Body of pancreas (tissue), 4 donors: ENCODE measurements at regions not wholly inside any gene's neighbourhood (a gene's known extent, or its start where the extent isn't known, plus 50 kb on each side); places are given as distances from the start of the nearest gene placed in this dataset.

ENCODE experiments used
- POLR2A ChIP-seq, 3 donors: fragments of 450-650 bp; IDR thresholded peaks; one replicate each; pipeline ENCODE4 v1.6.1; 2016; ENCODE audit warnings: antibody characterized with exemption in 3 of 3, mild to moderate bottlenecking in 2 of 3
- TF ChIP-seq, protein P1 (sequence below), 7 experiments: fragments of 450-650 bp in 4 of 7; fragments of 200-600 bp in 3 of 7; sonication (generic) in 3 of 7; IDR thresholded peaks; one replicate each; pipeline ENCODE4 v1.5.1; 2016 to 2019; ENCODE audit warnings: antibody characterized with exemption in 7 of 7

DNA sequence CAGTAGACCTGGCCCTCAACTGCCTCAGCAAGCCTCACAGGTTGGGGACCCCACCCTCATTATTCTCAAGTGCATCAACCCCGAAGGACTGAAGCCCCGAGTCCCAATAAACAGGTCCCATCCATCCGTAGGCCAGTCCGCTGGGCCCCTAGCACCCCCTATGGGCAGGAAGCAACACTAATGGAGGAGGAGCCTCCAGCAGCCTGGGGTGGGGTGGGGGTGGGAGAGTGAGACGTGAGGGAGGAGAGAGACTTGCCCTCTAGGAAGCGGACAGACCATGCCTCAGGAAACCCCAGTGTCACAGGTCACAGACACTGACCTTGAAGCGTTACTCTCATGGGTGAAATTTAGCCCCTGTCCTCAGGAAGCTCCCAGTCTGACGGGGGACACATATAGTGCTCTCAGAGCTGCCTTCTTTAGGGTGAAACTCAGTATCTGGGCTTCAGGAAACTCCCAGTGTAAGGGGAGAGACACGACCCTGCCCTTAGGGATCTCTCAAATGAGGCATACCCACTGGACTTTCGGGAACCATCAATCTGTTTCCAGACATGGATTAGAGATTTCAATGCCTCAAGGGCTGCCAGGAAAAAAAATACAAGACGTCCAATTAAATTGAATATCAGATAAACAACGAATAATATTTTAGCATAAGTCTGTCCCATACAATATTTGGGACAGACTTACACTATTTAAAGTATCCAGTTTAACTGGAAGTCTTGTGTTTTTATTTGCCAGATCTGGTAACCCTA is 125.8 kb downstream of the MRPL14 start:
- TF ChIP-seq, protein P1, sequence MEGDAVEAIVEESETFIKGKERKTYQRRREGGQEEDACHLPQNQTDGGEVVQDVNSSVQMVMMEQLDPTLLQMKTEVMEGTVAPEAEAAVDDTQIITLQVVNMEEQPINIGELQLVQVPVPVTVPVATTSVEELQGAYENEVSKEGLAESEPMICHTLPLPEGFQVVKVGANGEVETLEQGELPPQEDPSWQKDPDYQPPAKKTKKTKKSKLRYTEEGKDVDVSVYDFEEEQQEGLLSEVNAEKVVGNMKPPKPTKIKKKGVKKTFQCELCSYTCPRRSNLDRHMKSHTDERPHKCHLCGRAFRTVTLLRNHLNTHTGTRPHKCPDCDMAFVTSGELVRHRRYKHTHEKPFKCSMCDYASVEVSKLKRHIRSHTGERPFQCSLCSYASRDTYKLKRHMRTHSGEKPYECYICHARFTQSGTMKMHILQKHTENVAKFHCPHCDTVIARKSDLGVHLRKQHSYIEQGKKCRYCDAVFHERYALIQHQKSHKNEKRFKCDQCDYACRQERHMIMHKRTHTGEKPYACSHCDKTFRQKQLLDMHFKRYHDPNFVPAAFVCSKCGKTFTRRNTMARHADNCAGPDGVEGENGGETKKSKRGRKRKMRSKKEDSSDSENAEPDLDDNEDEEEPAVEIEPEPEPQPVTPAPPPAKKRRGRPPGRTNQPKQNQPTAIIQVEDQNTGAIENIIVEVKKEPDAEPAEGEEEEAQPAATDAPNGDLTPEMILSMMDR (IDR thresholded peaks at IDR 0.05) = peak in 4 of 7 experiments; percentile 9 to 23 (median 16)
- TF ChIP-seq POLR2A (IDR thresholded peaks at IDR 0.05) = no peak
